H9 (cell line): ENCODE measurements at regions not wholly inside any gene's neighbourhood (a gene's known extent, or its start where the extent isn't known, plus 50 kb on each side); places are given as distances from the start of the nearest gene placed in this dataset.

ENCODE experiments used
- DNase-seq: peaks from one replicate; pipeline ENCODE4 v3.0.0-alpha.2; 2017
- H2AFZ ChIP-seq: one replicate; pipeline ENCODE4 v1.6.1; 2013; ENCODE audit warnings: mild to moderate bottlenecking, low read length, control low read depth, moderate library complexity
- H2AK5ac ChIP-seq: 2 replicates; pipeline ENCODE4 v1.6.1; 2013; ENCODE audit warnings: low read length, control low read depth, mixed read lengths; ENCODE audit not compliant: insufficient read length
- H2BK120ac ChIP-seq: one replicate; pipeline ENCODE4 v1.6.1; 2013; ENCODE audit warnings: low read depth, mild to moderate bottlenecking, low read length, control low read depth, inconsistent platforms; ENCODE audit not compliant: poor library complexity, severe bottlenecking
- H2BK12ac ChIP-seq: 2 replicates; pipeline ENCODE4 v1.6.1; 2013; ENCODE audit warnings: low read length, control low read depth, mixed read lengths, low read depth; ENCODE audit not compliant: insufficient read length
- H2BK15ac ChIP-seq: 2 replicates; pipeline ENCODE4 v1.6.1; 2013; ENCODE audit warnings: low read depth, low read length, control low read depth
- H2BK20ac ChIP-seq: one replicate; pipeline ENCODE4 v1.6.1; 2013; ENCODE audit warnings: low read depth, mild to moderate bottlenecking, low read length, control low read depth, inconsistent platforms; ENCODE audit not compliant: poor library complexity, severe bottlenecking
- H2BK5ac ChIP-seq: 2 replicates; pipeline ENCODE4 v1.6.1; 2013; ENCODE audit warnings: low read length, control low read depth, mixed read lengths; ENCODE audit not compliant: insufficient read length
- H3K14ac ChIP-seq: 2 replicates; pipeline ENCODE4 v1.6.1; 2013; ENCODE audit warnings: low read length, control low read depth; ENCODE audit not compliant: insufficient read depth
- H3K18ac ChIP-seq: 2 replicates; pipeline ENCODE4 v1.6.1; 2013; ENCODE audit warnings: low read depth, mild to moderate bottlenecking, mixed read lengths, low read length, control low read depth; ENCODE audit not compliant: insufficient read length
- H3K23ac ChIP-seq: 2 replicates; pipeline ENCODE4 v1.6.1; 2013; ENCODE audit warnings: low read length, control low read depth, mixed read lengths, low read depth; ENCODE audit not compliant: insufficient read length
- H3K23me2 ChIP-seq: 2 replicates; pipeline ENCODE4 v1.6.1; 2013; ENCODE audit warnings: low read depth, mild to moderate bottlenecking, mixed read lengths, low read length, control low read depth; ENCODE audit not compliant: insufficient read length, poor library complexity, severe bottlenecking
- H3K27ac ChIP-seq: 2 replicates; pipeline ENCODE4 v1.5.1; 2013; ENCODE audit warnings: low read length, control low read depth, mixed read lengths, low read depth; ENCODE audit not compliant: insufficient read length
- H3K27me3 ChIP-seq: 2 replicates; pipeline ENCODE4 v1.6.1; 2013; ENCODE audit warnings: low read length, control low read depth, inconsistent platforms; ENCODE audit not compliant: insufficient read depth
- H3K4ac ChIP-seq: 2 replicates; pipeline ENCODE4 v1.6.1; 2013; ENCODE audit warnings: low read depth, mild to moderate bottlenecking, control low read depth, inconsistent platforms, low read length, moderate library complexity
- H3K4me1 ChIP-seq: 2 replicates; pipeline ENCODE4 v1.6.1; 2013; ENCODE audit warnings: low read length, control low read depth, inconsistent platforms; ENCODE audit not compliant: insufficient read depth
- H3K4me2 ChIP-seq: 2 replicates; pipeline ENCODE4 v1.6.1; 2013; ENCODE audit warnings: low read length, control low read depth, mixed read lengths; ENCODE audit not compliant: insufficient read length, insufficient read depth
- H3K56ac ChIP-seq: 2 replicates; pipeline ENCODE4 v1.6.1; 2013; ENCODE audit warnings: low read depth, mild to moderate bottlenecking, mixed read lengths, low read length, control low read depth; ENCODE audit not compliant: insufficient read length
- H3K79me1 ChIP-seq: 2 replicates; pipeline ENCODE4 v1.6.1; 2013; ENCODE audit warnings: low read depth, mild to moderate bottlenecking, moderate library complexity, low read length, control low read depth, inconsistent platforms; ENCODE audit not compliant: insufficient read depth, poor library complexity, severe bottlenecking
- H3K79me2 ChIP-seq: 2 replicates; pipeline ENCODE4 v1.6.1; 2013; ENCODE audit warnings: low read length, control low read depth, inconsistent platforms; ENCODE audit not compliant: insufficient read depth
- H3K9ac ChIP-seq: 2 replicates; pipeline ENCODE4 v1.6.1; 2013; ENCODE audit warnings: low read length, control low read depth, mixed read lengths; ENCODE audit not compliant: insufficient read length; ENCODE audit errors: extremely low read depth
- H3K9me3 ChIP-seq: one replicate; pipeline ENCODE4 v1.6.1; 2013; ENCODE audit warnings: low read depth, low read length, inconsistent platforms; ENCODE audit not compliant: control insufficient read depth
- H3T11ph ChIP-seq: one replicate; pipeline ENCODE4 v1.6.1; 2013; ENCODE audit warnings: mild to moderate bottlenecking, low read length, control low read depth, inconsistent platforms
- H4K20me1 ChIP-seq: one replicate; pipeline ENCODE4 v1.6.1; 2013; ENCODE audit not compliant: control insufficient read depth, insufficient read length, insufficient read depth
- H4K5ac ChIP-seq: 2 replicates; pipeline ENCODE4 v1.6.1; 2013; ENCODE audit warnings: low read depth, mild to moderate bottlenecking, mixed read lengths, low read length, control low read depth; ENCODE audit not compliant: insufficient read length
- H4K8ac ChIP-seq: replicated peaks from 2 replicates; pipeline ENCODE4 v1.6.1; 2013; ENCODE audit warnings: low read length, control low read depth, mixed read lengths, low read depth; ENCODE audit not compliant: insufficient read length
- H4K91ac ChIP-seq: 2 replicates; pipeline ENCODE4 v1.6.1; 2013; ENCODE audit warnings: low read depth, mild to moderate bottlenecking, moderate library complexity, mixed read lengths, low read length, control low read depth; ENCODE audit not compliant: insufficient read length
- H3K27ac Mint-ChIP-seq, 3 experiments: 2 replicates in 2 of 3; 3 replicates in 1 of 3; pipeline ENCODE4 v1.8.0; 2020 to 2021; ENCODE audit warnings: mixed read lengths in 3 of 3, mild to moderate bottlenecking in 1 of 3, moderate library complexity in 1 of 3
- H3K27me3 Mint-ChIP-seq: 2 replicates; pipeline ENCODE4 v1.8.0; 2021; ENCODE audit warnings: low read depth, mild to moderate bottlenecking, moderate library complexity, mixed read lengths
- H3K36me3 Mint-ChIP-seq, 3 experiments: 2 replicates in 2 of 3; 3 replicates in 1 of 3; pipeline ENCODE4 v1.8.0; 2020 to 2021; ENCODE audit warnings: low read depth in 3 of 3, mixed read lengths in 3 of 3; ENCODE audit not compliant: insufficient read depth in 1 of 3
- H3K4me1 Mint-ChIP-seq, 2 experiments: 2 replicates each; pipeline ENCODE4 v1.8.0; 2020; ENCODE audit warnings: mixed read lengths in 2 of 2
- H3K4me3 Mint-ChIP-seq, 2 experiments: 2 replicates in 1 of 2; 3 replicates in 1 of 2; pipeline ENCODE4 v1.8.0; 2020 to 2021; ENCODE audit warnings: mild to moderate bottlenecking in 2 of 2, mixed read lengths in 2 of 2, moderate library complexity in 1 of 2
- H3K9me3 Mint-ChIP-seq, 2 experiments: 2 replicates in 1 of 2; 3 replicates in 1 of 2; pipeline ENCODE4 v1.8.0; 2020; ENCODE audit warnings: mild to moderate bottlenecking in 2 of 2, mixed read lengths in 2 of 2, moderate library complexity in 1 of 2
- WGBS: extraction: QIAGEN DNeasy Blood & Tissue Kit; methylation state at CpG from one replicate; pipeline ENCODE4 v1.1.7; 2013; ENCODE audit warnings: missing lambda C conversion rate, low lambda C conversion rate, mixed read lengths; ENCODE audit not compliant: insufficient read length; ENCODE audit errors: extremely low coverage; 5-methylcytosine and 5-hydroxymethylcytosine counted together
- TF ChIP-seq, protein P1 (sequence below): fragments of 200-600 bp; sonication (generic); conservative IDR thresholded peaks from 3 replicates; pipeline ENCODE4 v1.8.0; 2021; ENCODE audit warnings: antibody characterized with exemption, mild to moderate bottlenecking

DNA sequence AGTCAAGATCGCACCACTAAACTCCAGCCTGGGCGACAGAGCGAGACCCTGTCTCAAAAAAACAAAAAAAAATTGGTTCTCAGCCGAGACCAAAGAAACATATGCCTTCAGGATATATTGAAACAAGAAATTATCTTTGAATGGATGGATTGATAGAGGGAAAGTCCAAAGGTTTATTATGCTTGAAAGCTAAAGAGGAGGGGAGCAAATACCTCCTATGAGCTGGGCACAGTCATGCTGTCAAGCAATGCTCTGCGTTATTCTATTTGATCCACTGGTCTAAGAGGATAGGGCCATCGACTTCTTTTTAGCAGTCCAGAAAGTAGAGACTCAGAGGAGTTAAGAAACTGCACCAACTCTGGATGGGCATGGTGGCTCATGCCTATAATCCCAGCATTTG, 85.9 kb upstream of the SLC34A2 start:
- no peak overlapping the region for H2BK20ac ChIP-seq
- H3K14ac ChIP-seq, result no peak overlapping the region
- Mint-ChIP-seq H3K27ac (no peak overlapping the region), H3K36me3 (no peaks in the 10 kb centered on the region), H3K4me1 (peaks cover 13 to 21% of the 10 kb centered on the region in 2 experiments), H3K4me3 (no peak overlapping the region), H3K27me3 (no peaks in the 10 kb centered on the region), H3K9me3 (no peaks in the 10 kb centered on the region)
- WGBS, result no CpG with 5 or more reads among the region's 6 CpGs
- H4K5ac ChIP-seq, result no peak overlapping the region
- H3K4me1 ChIP-seq, result peaks cover 4% of the 10 kb centered on the region; the same call in 1 of the 2 replicates
- H2BK15ac ChIP-seq, result no peak overlapping the region
- no peak overlapping the region for H3K9ac ChIP-seq
- H2BK120ac ChIP-seq, result no peak overlapping the region
- DNase-seq, result no peak
- no peak overlapping the region for H3K18ac ChIP-seq
- H3K9me3 ChIP-seq, result no peaks in the 10 kb centered on the region
- no peaks in the 10 kb centered on the region for H3K79me1 ChIP-seq
- no peak overlapping the region for H3T11ph ChIP-seq
- H3K27me3 ChIP-seq, result no peaks in the 10 kb centered on the region
- no peak overlapping the region for H3K23ac ChIP-seq
- TF ChIP-seq, protein P1, sequence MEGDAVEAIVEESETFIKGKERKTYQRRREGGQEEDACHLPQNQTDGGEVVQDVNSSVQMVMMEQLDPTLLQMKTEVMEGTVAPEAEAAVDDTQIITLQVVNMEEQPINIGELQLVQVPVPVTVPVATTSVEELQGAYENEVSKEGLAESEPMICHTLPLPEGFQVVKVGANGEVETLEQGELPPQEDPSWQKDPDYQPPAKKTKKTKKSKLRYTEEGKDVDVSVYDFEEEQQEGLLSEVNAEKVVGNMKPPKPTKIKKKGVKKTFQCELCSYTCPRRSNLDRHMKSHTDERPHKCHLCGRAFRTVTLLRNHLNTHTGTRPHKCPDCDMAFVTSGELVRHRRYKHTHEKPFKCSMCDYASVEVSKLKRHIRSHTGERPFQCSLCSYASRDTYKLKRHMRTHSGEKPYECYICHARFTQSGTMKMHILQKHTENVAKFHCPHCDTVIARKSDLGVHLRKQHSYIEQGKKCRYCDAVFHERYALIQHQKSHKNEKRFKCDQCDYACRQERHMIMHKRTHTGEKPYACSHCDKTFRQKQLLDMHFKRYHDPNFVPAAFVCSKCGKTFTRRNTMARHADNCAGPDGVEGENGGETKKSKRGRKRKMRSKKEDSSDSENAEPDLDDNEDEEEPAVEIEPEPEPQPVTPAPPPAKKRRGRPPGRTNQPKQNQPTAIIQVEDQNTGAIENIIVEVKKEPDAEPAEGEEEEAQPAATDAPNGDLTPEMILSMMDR, result no peak
- no peak overlapping the region for H4K91ac ChIP-seq
- no peak overlapping the region for H2AFZ ChIP-seq
- no peak overlapping the region for H3K56ac ChIP-seq
- H3K79me2 ChIP-seq, result no peaks in the 10 kb centered on the region
- no peak overlapping the region for H3K4ac ChIP-seq
- H2AK5ac ChIP-seq, result no peak overlapping the region
- no peaks in the 10 kb centered on the region for H4K20me1 ChIP-seq
- no peak overlapping the region for H2BK12ac ChIP-seq
- H3K23me2 ChIP-seq, result no peaks in the 10 kb centered on the region
- H3K27ac ChIP-seq, result no peak overlapping the region
- H4K8ac ChIP-seq, result no peak overlapping the region
- H2BK5ac ChIP-seq, result no peak overlapping the region
- H3K4me2 ChIP-seq, result no peak overlapping the region
